Liver (tissue), 8 donors: ENCODE measurements at regions not wholly inside any gene's neighbourhood (a gene's known extent, or its start where the extent isn't known, plus 50 kb on each side); places are given as distances from the start of the nearest gene placed in this dataset.

ENCODE experiments used
- DNase-seq: peaks from one replicate; pipeline ENCODE4 v3.0.0-alpha.2; 2017; ENCODE audit warnings: low spot score
- H3K27ac ChIP-seq, 2 donors: one replicate each; pipeline ENCODE4 v1.7.0; 2013; ENCODE audit warnings: inconsistent platforms in 2 of 2, low read length in 2 of 2, control low read depth in 1 of 2, low read depth in 1 of 2, mild to moderate bottlenecking in 1 of 2
- H3K27me3 ChIP-seq, 4 donors: one replicate each; pipeline versions ENCODE4 v1.6.1 to v1.7.0; 2013; ENCODE audit warnings: low read length in 3 of 4, inconsistent platforms in 1 of 4, mild to moderate bottlenecking in 1 of 4, moderate library complexity in 1 of 4; ENCODE audit not compliant: control insufficient read depth in 4 of 4, insufficient read depth in 4 of 4
- H3K36me3 ChIP-seq, 4 donors: one replicate each; pipeline versions ENCODE4 v1.6.1 to v1.7.0; 2013; ENCODE audit warnings: low read length in 3 of 4, mild to moderate bottlenecking in 3 of 4, low read depth in 1 of 4, moderate library complexity in 1 of 4; ENCODE audit not compliant: control insufficient read depth in 4 of 4, insufficient read depth in 3 of 4
- H3K4me1 ChIP-seq, 4 donors: one replicate each; pipeline versions ENCODE4 v1.6.1 to v1.7.0; 2013; ENCODE audit warnings: low read length in 3 of 4, mild to moderate bottlenecking in 3 of 4, moderate library complexity in 1 of 4; ENCODE audit not compliant: control insufficient read depth in 4 of 4, insufficient read depth in 4 of 4
- H3K4me3 ChIP-seq, 3 donors: one replicate each; pipeline versions ENCODE4 v1.6.1 to v1.7.0; 2013; ENCODE audit warnings: low read length in 3 of 3, control low read depth in 1 of 3, low read depth in 1 of 3, mild to moderate bottlenecking in 1 of 3
- H3K9ac ChIP-seq, 2 donors: one replicate each; pipeline ENCODE4 v1.7.0; 2013; ENCODE audit warnings: low read length in 2 of 2, mild to moderate bottlenecking in 2 of 2, moderate library complexity in 2 of 2, control low read depth in 1 of 2, low read depth in 1 of 2
- H3K9me3 ChIP-seq, 4 donors: one replicate each; pipeline versions ENCODE4 v1.6.1 to v1.7.0; 2013; ENCODE audit warnings: low read length in 3 of 4; ENCODE audit not compliant: control insufficient read depth in 4 of 4
- EGR1 ChIP-seq, 2 donors: IDR thresholded peaks; 2 replicates each; pipeline ENCODE4 v1.6.1; 2016 to 2018; ENCODE audit warnings: antibody characterized with exemption in 2 of 2, low read depth in 2 of 2
- FOXA1 ChIP-seq: IDR thresholded peaks from 2 replicates; pipeline ENCODE4 v1.6.1; 2016; ENCODE audit warnings: antibody characterized with exemption
- FOXA2 ChIP-seq: IDR thresholded peaks from 2 replicates; pipeline ENCODE4 v1.6.1; 2016; ENCODE audit warnings: antibody characterized with exemption
- HNF4A ChIP-seq, 2 donors: conservative IDR thresholded peaks; 2 replicates each; pipeline ENCODE4 v1.6.1; 2016; ENCODE audit warnings: antibody characterized with exemption in 2 of 2, mild to moderate bottlenecking in 2 of 2
- HNF4G ChIP-seq: IDR thresholded peaks from 2 replicates; pipeline ENCODE4 v1.6.1; 2016; ENCODE audit warnings: antibody characterized with exemption
- JUND ChIP-seq, 2 donors: IDR thresholded peaks; 2 replicates each; pipeline ENCODE4 v1.6.1; 2016; ENCODE audit warnings: antibody characterized with exemption in 2 of 2
- NR2F2 ChIP-seq: IDR thresholded peaks from 2 replicates; pipeline ENCODE4 v1.6.1; 2016; ENCODE audit warnings: antibody characterized with exemption
- RAD21 ChIP-seq, 2 donors: IDR thresholded peaks; 2 replicates each; pipeline ENCODE4 v1.6.1; 2016; ENCODE audit warnings: antibody characterized with exemption in 2 of 2, mild to moderate bottlenecking in 2 of 2
- RXRA ChIP-seq, 2 donors: IDR thresholded peaks; 2 replicates each; pipeline ENCODE4 v1.6.1; 2017 to 2018; ENCODE audit warnings: antibody characterized with exemption in 2 of 2, mild to moderate bottlenecking in 1 of 2
- SP1 ChIP-seq: IDR thresholded peaks from 2 replicates; pipeline ENCODE4 v1.6.1; 2018; ENCODE audit warnings: antibody characterized with exemption, mild to moderate bottlenecking
- YY1 ChIP-seq: IDR thresholded peaks from 2 replicates; pipeline ENCODE4 v1.6.1; 2016; ENCODE audit warnings: antibody characterized with exemption, mild to moderate bottlenecking
- WGBS: extraction: QIAGEN DNeasy Blood & Tissue Kit; methylation state at CpG from one replicate; pipeline ENCODE4 v1.1.7; 2013; 5-methylcytosine and 5-hydroxymethylcytosine counted together
- TF ChIP-seq, protein P1 (sequence below): fragments of 150-350 bp; IDR thresholded peaks from 2 replicates; pipeline ENCODE4 v1.5.1; 2017; ENCODE audit warnings: improper control_type of control experiment, low read depth, low read length; ENCODE audit not compliant: missing input control
- TF ChIP-seq, protein P2 (sequence below): IDR thresholded peaks from 2 replicates; pipeline ENCODE4 v1.6.1; 2016; ENCODE audit warnings: antibody characterized with exemption, mild to moderate bottlenecking
- TF ChIP-seq, protein P3 (sequence below): IDR thresholded peaks from 2 replicates; pipeline ENCODE4 v1.6.1; 2016; ENCODE audit warnings: antibody characterized with exemption
- TF ChIP-seq, protein P4 (sequence below): IDR thresholded peaks from 2 replicates; pipeline ENCODE4 v1.6.1; 2016; ENCODE audit warnings: antibody characterized with exemption
- TF ChIP-seq, protein P5 (sequence below): IDR thresholded peaks from 2 replicates; pipeline ENCODE4 v1.6.1; 2016; ENCODE audit warnings: antibody characterized with exemption
- donor health status: healthy.
- donor health status: healthy.
- donor health status: healthy.
- donor health status: healthy.
- donor health status: healthy.

DNA sequence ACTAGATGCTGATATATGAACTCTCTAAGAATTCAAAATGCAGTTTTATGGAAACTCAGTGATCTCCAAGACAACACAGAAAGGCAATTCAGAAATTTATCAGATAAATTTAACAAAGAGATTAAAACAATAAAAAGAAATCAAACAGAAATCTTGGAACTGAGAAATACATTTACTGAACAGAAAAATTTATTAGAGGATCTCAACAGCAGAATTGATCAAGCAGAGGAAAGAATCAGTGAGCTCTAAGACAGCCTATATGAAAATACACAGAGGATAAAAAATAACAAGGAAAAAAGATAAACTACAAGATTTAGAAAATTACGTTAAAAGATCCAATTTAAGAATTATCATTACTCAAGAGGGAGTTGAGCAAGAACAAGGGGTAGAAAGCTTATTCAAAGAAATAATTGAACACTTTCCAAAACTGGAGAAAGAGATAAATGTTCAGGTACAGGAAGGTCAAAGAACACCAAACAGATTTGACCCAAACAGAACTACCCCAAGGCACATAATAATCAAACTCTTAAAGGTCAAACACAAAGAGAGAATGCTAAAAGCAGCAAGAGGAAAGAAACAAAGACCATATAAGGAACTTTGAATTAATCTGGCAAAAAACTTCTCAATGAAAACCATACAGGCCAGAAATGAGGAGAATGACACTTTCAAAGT lies 103.1 kb downstream of the APIP start:
- Histone ChIP-seq H3K27ac (no peak overlapping the region), H3K36me3 (no peaks in the 10 kb centered on the region), H3K9me3 (peaks cover 0 to 2% (median 1%) of the 10 kb centered on the region in 4 donors), H3K4me1 (no peaks in the 10 kb centered on the region), H3K4me3 (no peak overlapping the region), H3K27me3 (no peaks in the 10 kb centered on the region), H3K9ac (no peak overlapping the region)
- no peak for DNase-seq
- TF ChIP-seq HNF4A (conservative IDR thresholded peaks at IDR 0.05) (peak; percentile 66 to 76), RAD21 (IDR thresholded peaks at IDR 0.05) (no peak), SP1 (peak; percentile 36), HNF4G (no peak), FOXA2 (no peak), RXRA (IDR thresholded peaks at IDR 0.05) (peak; percentile 55 to 70), JUND (IDR thresholded peaks at IDR 0.05) (peak in 1 of 2 donors; percentile 52), FOXA1 (no peak), NR2F2 (no peak), EGR1 (IDR thresholded peaks at IDR 0.05; ENCODE audit: low read depth in 2 of 2) (no peak), YY1 (no peak)
- TF ChIP-seq, protein P1, sequence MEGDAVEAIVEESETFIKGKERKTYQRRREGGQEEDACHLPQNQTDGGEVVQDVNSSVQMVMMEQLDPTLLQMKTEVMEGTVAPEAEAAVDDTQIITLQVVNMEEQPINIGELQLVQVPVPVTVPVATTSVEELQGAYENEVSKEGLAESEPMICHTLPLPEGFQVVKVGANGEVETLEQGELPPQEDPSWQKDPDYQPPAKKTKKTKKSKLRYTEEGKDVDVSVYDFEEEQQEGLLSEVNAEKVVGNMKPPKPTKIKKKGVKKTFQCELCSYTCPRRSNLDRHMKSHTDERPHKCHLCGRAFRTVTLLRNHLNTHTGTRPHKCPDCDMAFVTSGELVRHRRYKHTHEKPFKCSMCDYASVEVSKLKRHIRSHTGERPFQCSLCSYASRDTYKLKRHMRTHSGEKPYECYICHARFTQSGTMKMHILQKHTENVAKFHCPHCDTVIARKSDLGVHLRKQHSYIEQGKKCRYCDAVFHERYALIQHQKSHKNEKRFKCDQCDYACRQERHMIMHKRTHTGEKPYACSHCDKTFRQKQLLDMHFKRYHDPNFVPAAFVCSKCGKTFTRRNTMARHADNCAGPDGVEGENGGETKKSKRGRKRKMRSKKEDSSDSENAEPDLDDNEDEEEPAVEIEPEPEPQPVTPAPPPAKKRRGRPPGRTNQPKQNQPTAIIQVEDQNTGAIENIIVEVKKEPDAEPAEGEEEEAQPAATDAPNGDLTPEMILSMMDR, result no peak
- TF ChIP-seq, protein P2, sequence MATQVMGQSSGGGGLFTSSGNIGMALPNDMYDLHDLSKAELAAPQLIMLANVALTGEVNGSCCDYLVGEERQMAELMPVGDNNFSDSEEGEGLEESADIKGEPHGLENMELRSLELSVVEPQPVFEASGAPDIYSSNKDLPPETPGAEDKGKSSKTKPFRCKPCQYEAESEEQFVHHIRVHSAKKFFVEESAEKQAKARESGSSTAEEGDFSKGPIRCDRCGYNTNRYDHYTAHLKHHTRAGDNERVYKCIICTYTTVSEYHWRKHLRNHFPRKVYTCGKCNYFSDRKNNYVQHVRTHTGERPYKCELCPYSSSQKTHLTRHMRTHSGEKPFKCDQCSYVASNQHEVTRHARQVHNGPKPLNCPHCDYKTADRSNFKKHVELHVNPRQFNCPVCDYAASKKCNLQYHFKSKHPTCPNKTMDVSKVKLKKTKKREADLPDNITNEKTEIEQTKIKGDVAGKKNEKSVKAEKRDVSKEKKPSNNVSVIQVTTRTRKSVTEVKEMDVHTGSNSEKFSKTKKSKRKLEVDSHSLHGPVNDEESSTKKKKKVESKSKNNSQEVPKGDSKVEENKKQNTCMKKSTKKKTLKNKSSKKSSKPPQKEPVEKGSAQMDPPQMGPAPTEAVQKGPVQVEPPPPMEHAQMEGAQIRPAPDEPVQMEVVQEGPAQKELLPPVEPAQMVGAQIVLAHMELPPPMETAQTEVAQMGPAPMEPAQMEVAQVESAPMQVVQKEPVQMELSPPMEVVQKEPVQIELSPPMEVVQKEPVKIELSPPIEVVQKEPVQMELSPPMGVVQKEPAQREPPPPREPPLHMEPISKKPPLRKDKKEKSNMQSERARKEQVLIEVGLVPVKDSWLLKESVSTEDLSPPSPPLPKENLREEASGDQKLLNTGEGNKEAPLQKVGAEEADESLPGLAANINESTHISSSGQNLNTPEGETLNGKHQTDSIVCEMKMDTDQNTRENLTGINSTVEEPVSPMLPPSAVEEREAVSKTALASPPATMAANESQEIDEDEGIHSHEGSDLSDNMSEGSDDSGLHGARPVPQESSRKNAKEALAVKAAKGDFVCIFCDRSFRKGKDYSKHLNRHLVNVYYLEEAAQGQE, result no peak
- TF ChIP-seq, protein P3, sequence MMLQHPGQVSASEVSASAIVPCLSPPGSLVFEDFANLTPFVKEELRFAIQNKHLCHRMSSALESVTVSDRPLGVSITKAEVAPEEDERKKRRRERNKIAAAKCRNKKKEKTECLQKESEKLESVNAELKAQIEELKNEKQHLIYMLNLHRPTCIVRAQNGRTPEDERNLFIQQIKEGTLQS, result no peak
- TF ChIP-seq, protein P4, sequence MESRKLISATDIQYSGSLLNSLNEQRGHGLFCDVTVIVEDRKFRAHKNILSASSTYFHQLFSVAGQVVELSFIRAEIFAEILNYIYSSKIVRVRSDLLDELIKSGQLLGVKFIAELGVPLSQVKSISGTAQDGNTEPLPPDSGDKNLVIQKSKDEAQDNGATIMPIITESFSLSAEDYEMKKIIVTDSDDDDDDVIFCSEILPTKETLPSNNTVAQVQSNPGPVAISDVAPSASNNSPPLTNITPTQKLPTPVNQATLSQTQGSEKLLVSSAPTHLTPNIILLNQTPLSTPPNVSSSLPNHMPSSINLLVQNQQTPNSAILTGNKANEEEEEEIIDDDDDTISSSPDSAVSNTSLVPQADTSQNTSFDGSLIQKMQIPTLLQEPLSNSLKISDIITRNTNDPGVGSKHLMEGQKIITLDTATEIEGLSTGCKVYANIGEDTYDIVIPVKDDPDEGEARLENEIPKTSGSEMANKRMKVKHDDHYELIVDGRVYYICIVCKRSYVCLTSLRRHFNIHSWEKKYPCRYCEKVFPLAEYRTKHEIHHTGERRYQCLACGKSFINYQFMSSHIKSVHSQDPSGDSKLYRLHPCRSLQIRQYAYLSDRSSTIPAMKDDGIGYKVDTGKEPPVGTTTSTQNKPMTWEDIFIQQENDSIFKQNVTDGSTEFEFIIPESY, result no peak
- TF ChIP-seq, protein P5, sequence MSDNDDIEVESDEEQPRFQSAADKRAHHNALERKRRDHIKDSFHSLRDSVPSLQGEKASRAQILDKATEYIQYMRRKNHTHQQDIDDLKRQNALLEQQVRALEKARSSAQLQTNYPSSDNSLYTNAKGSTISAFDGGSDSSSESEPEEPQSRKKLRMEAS, result no peak
- 51% methylated on average over 1 of the region's 1 CpG for WGBS

DNA sequence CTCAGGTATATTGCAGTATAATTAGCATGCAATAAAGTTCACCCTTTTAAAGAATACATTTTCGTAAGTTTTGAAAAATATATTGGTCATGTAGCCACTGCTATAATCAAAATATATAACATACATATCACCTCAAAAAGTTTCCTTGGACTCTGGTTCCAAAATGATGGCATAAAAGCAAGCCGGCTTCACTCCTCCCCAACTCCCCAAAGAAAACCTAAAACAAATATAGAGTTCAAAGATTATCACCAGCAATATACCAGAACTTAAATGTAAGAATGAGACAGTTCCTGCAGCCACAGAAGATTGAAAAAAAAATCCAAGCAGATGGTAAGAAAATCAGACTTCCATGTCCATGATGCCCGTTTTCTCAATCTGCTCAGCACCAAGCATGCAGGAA lies 104.3 kb downstream of the APIP start:
- Histone ChIP-seq H3K4me1 (no peaks in the 10 kb centered on the region), H3K36me3 (no peaks in the 10 kb centered on the region), H3K4me3 (no peak overlapping the region), H3K9ac (no peak overlapping the region), H3K27me3 (no peaks in the 10 kb centered on the region), H3K27ac (no peak overlapping the region), H3K9me3 (peaks cover 0 to 2% (median 1%) of the 10 kb centered on the region in 4 donors)
- 83% methylated on average over 3 of the region's 3 CpGs for WGBS
- no peak for DNase-seq
- no peak for TF ChIP-seq JUND (IDR thresholded peaks at IDR 0.05)
